ENCODE measurements at regions not wholly inside any gene's neighbourhood (a gene's known extent, or its start where the extent isn't known, plus 50 kb on each side); places are given as distances from the start of the nearest gene placed in this dataset.
A peak's percentile ranks its signal among the peaks of the same experiment; 100 is the strongest.

- no peak for DNase-seq (ENCODE audit: low read depth)
These were observed 126.5 kb upstream of the RUNX3 start for GRCh38 chr1:25056536-25056935.

- no peak for DNase-seq (ENCODE audit: low read depth)
These were observed 125.9 kb upstream of the RUNX3 start for GRCh38 chr1:25055961-25056360.

GRCh38 chr1:25055324-25055780, 125.3 kb upstream of the RUNX3 start:
- no peak for DNase-seq (ENCODE audit: low read depth)

GRCh38 chr1:25054526-25055323, 124.6 kb upstream of the RUNX3 start:
- DNase-seq (ENCODE audit: low read depth): no peak

GRCh38 chr1:25053576-25054250, 123.6 kb upstream of the RUNX3 start:
- DNase-seq (ENCODE audit: low read depth): no peak

GRCh38 chr1:25051906-25052305, 121.8 kb upstream of the RUNX3 start:
- no peak for DNase-seq (ENCODE audit: low read depth)

GRCh38 chr1:25051504-25051903, 121.4 kb upstream of the RUNX3 start:
- DNase-seq (ENCODE audit: low read depth): no peak

GRCh38 chr1:25050165-25050564, 120.1 kb upstream of the RUNX3 start:
- no peak for DNase-seq (ENCODE audit: low read depth)

- DNase-seq (ENCODE audit: low read depth): no peak
These were observed 119.1 kb upstream of the RUNX3 start for GRCh38 chr1:25049190-25049589.

- DNase-seq (ENCODE audit: low read depth): no peak
These were observed 118.7 kb upstream of the RUNX3 start for GRCh38 chr1:25048728-25049127.

- no peak for DNase-seq (ENCODE audit: low read depth)
These were observed 117.6 kb upstream of the RUNX3 start for GRCh38 chr1:25047506-25048240.

- DNase-seq (ENCODE audit: low read depth): no peak
These were observed 116.1 kb upstream of the RUNX3 start for GRCh38 chr1:25046194-25046532.

- DNase-seq (ENCODE audit: low read depth): no peak
These were observed 115.6 kb upstream of the RUNX3 start for GRCh38 chr1:25045480-25046193.

- DNase-seq (ENCODE audit: low read depth): no peak
These were observed 113.1 kb upstream of the RUNX3 start for GRCh38 chr1:25043228-25043580.

GRCh38 chr1:25042331-25043227, 112.5 kb upstream of the RUNX3 start:
- DNase-seq (ENCODE audit: low read depth): no peak

GRCh38 chr1:25041916-25042315, 111.8 kb upstream of the RUNX3 start:
- DNase-seq (ENCODE audit: low read depth): no peak

GRCh38 chr1:25040122-25040685, 110.1 kb upstream of the RUNX3 start:
- no peak for DNase-seq (ENCODE audit: low read depth)

GRCh38 chr1:25039229-25039628, 109.2 kb upstream of the RUNX3 start:
- DNase-seq (ENCODE audit: low read depth): no peak

GRCh38 chr1:25038699-25039098, 108.6 kb upstream of the RUNX3 start:
- DNase-seq (ENCODE audit: low read depth): no peak

- DNase-seq (ENCODE audit: low read depth): peak; percentile 46
These were observed 107.3 kb upstream of the RUNX3 start for GRCh38 chr1:25037174-25038074.
